HL-60 (cell line): ENCODE measurements at regions not wholly inside any gene's neighbourhood (a gene's known extent, or its start where the extent isn't known, plus 50 kb on each side); places are given as distances from the start of the nearest gene placed in this dataset.

Experiments used
- DNase-seq, 2 experiments: peaks; one replicate each; pipeline ENCODE4 v3.0.0-alpha.2; 2010 to 2020; ENCODE audit warnings: low read depth in 1 of 2, low spot score in 1 of 2
- H3K27ac ChIP-seq: fragments of 250-450 bp; sonication (Bioruptor Pico); replicated peaks from 2 replicates; pipeline ENCODE4 v1.5.1; 2020; ENCODE audit warnings: mild to moderate bottlenecking, moderate library complexity
- H3K27me3 ChIP-seq: fragments of 250-450 bp; sonication (Bioruptor Pico); 2 replicates; pipeline ENCODE4 v1.5.1; 2021; ENCODE audit warnings: mild to moderate bottlenecking, moderate library complexity; ENCODE audit not compliant: insufficient read depth, poor library complexity, severe bottlenecking
- H3K4me3 ChIP-seq: replicated peaks from 2 replicates; pipeline ENCODE4 v1.5.1; 2011; ENCODE audit warnings: mild to moderate bottlenecking, control low read depth, low read length; ENCODE audit not compliant: insufficient read depth
- CTCF ChIP-seq: IDR thresholded peaks from one replicate; pipeline ENCODE4 v1.5.1; 2011; ENCODE audit warnings: low read length, control low read depth, inconsistent platforms; ENCODE audit not compliant: insufficient read depth
- GABPA ChIP-seq: IDR thresholded peaks from 2 replicates; pipeline ENCODE4 v1.6.1; 2012; ENCODE audit warnings: low read depth
- POLR2AphosphoS5 ChIP-seq: IDR thresholded peaks from 2 replicates; pipeline ENCODE4 v1.6.1; 2012; ENCODE audit warnings: low read depth
- REST ChIP-seq: IDR thresholded peaks from 2 replicates; pipeline ENCODE4 v1.6.1; 2012; ENCODE audit warnings: low read depth; ENCODE audit not compliant: insufficient replicate concordance
- SPI1 ChIP-seq: IDR thresholded peaks from 2 replicates; pipeline ENCODE4 v1.6.1; 2012; ENCODE audit warnings: low read depth, mild to moderate bottlenecking, borderline replicate concordance

GRCh38 chr6:163835439-163836171 is 421.1 kb downstream of the QKI start:
- Histone ChIP-seq H3K27ac (no peak overlapping the region), H3K27me3 (no peaks in the 10 kb centered on the region), H3K4me3 (no peak overlapping the region)
- TF ChIP-seq REST = no peak
- TF ChIP-seq POLR2AphosphoS5 = no peak
- TF ChIP-seq SPI1 = no peak
- DNase-seq = no peak

- TF ChIP-seq CTCF = no peak
- no peak for TF ChIP-seq POLR2AphosphoS5
- no peak for TF ChIP-seq REST
- TF ChIP-seq GABPA = no peak
- no peak for TF ChIP-seq SPI1
- H3K27ac ChIP-seq = no peak overlapping the region
- no peak for DNase-seq
- no peak overlapping the region for H3K4me3 ChIP-seq
- H3K27me3 ChIP-seq = no peaks in the 10 kb centered on the region
Measured at GRCh38 chr6:163834226-163834970, 419.9 kb downstream of the QKI start.

- H3K27me3 ChIP-seq = no peaks in the 10 kb centered on the region
- DNase-seq = no peak
- no peak overlapping the region for H3K4me3 ChIP-seq
- H3K27ac ChIP-seq = no peak overlapping the region
- TF ChIP-seq POLR2AphosphoS5 (no peak), REST (no peak)
Measured at GRCh38 chr6:163831736-163832135, 417.2 kb downstream of the QKI start.

- TF ChIP-seq CTCF (no peak), SPI1 (no peak), POLR2AphosphoS5 (no peak), GABPA (no peak), REST (no peak)
- DNase-seq = no peak
- Histone ChIP-seq H3K27me3 (no peaks in the 10 kb centered on the region), H3K27ac (no peak overlapping the region), H3K4me3 (no peak overlapping the region)
Measured at GRCh38 chr6:163830641-163831040, 416.1 kb downstream of the QKI start.
